MM.1S (cell line): ENCODE measurements at regions not wholly inside any gene's neighbourhood (a gene's known extent, or its start where the extent isn't known, plus 50 kb on each side); places are given as distances from the start of the nearest gene placed in this dataset.

Source experiments
- DNase-seq: peaks from one replicate; pipeline ENCODE4 v3.0.0-alpha.2; 2015
- H2AFZ ChIP-seq: fragments of 300-600 bp; sonication (generic); 2 replicates; pipeline ENCODE4 v1.6.0; 2016; ENCODE audit warnings: antibody characterized with exemption, low read length
- H3F3A ChIP-seq: fragments of 300-600 bp; sonication (generic); 2 replicates; pipeline ENCODE4 v1.6.1; 2016; ENCODE audit warnings: mild to moderate bottlenecking, antibody characterized with exemption, low read length, moderate library complexity, mixed read lengths; ENCODE audit not compliant: insufficient read depth
- H3K27ac ChIP-seq: fragments of 300-600 bp; sonication (generic); 2 replicates; pipeline ENCODE4 v1.5.1; 2016; ENCODE audit warnings: mild to moderate bottlenecking, low read length
- H3K27me3 ChIP-seq: fragments of 300-600 bp; sonication (generic); replicated peaks from 2 replicates; pipeline ENCODE4 v1.6.0; 2016; ENCODE audit warnings: low read length; ENCODE audit not compliant: insufficient read depth
- H3K36me3 ChIP-seq: fragments of 300-600 bp; sonication (generic); replicated peaks from 2 replicates; pipeline ENCODE4 v1.6.1; 2016; ENCODE audit warnings: mild to moderate bottlenecking, low read length, mixed read lengths; ENCODE audit not compliant: insufficient read depth
- H3K4me1 ChIP-seq: fragments of 300-600 bp; sonication (generic); 2 replicates; pipeline ENCODE4 v1.6.1; 2016; ENCODE audit warnings: low read length, mixed read lengths
- H3K4me2 ChIP-seq: fragments of 300-600 bp; sonication (generic); 2 replicates; pipeline ENCODE4 v1.6.0; 2016; ENCODE audit warnings: low read depth, low read length
- H3K4me3 ChIP-seq: fragments of 300-600 bp; sonication (generic); 2 replicates; pipeline ENCODE4 v1.5.1; 2016; ENCODE audit warnings: low read length, mixed read lengths
- H3K79me2 ChIP-seq: fragments of 300-600 bp; sonication (generic); 2 replicates; pipeline ENCODE4 v1.6.1; 2016; ENCODE audit warnings: mixed run types, low read length, mixed read lengths
- H3K9ac ChIP-seq: fragments of 300-600 bp; sonication (generic); 2 replicates; pipeline ENCODE4 v1.6.1; 2016; ENCODE audit warnings: low read length, mixed read lengths
- H3K9me2 ChIP-seq: fragments of 300-600 bp; sonication (generic); replicated peaks from 2 replicates; pipeline ENCODE4 v1.6.1; 2016; ENCODE audit warnings: mild to moderate bottlenecking, low read length, mixed read lengths; ENCODE audit not compliant: insufficient read depth
- H3K9me3 ChIP-seq: fragments of 300-600 bp; sonication (generic); replicated peaks from 2 replicates; pipeline ENCODE4 v1.6.1; 2016; ENCODE audit warnings: mild to moderate bottlenecking, low read length, mixed read lengths; ENCODE audit not compliant: insufficient read depth
- H4K20me1 ChIP-seq: fragments of 300-600 bp; sonication (generic); 2 replicates; pipeline ENCODE4 v1.6.1; 2016; ENCODE audit warnings: mild to moderate bottlenecking, low read length, moderate library complexity, mixed read lengths; ENCODE audit not compliant: insufficient read depth
- EZH2 ChIP-seq: fragments of 300-600 bp; sonication (generic); optimal IDR thresholded peaks from 2 replicates; pipeline ENCODE3; 2017; ENCODE audit warnings: low read depth, mild to moderate bottlenecking, antibody characterized with exemption, low read length, mixed read lengths
- EZH2phosphoT487 ChIP-seq: fragments of 300-600 bp; sonication (generic); IDR thresholded peaks from 2 replicates; pipeline ENCODE4 v1.6.1; 2018; ENCODE audit warnings: antibody characterized with exemption, low read length
- TF ChIP-seq, protein P1 (sequence below): fragments of 300-600 bp; sonication (generic); IDR thresholded peaks from 2 replicates; pipeline ENCODE4 v1.5.1; 2016; ENCODE audit warnings: antibody characterized with exemption, low read length, mixed read lengths

DNA sequence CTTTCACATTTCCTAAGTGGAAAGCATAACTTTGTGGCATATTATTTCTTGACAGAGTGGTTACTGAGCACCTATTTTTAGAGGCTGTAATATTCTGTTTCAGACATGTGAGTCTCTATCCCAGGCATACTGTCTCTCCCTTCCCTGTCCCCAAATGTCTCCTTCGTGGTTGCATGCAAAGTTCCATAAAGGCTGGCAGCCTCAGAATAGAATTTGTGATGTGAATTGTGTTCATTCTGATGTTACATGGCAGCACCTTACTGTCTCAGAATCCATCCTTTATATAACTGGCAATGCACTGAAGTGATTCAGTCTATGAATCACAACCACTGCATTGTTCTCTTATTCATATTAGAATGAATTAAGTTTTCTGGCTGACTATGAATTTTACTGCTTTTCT is 89.0 kb upstream of the SLC7A1 start:
- H4K20me1 ChIP-seq: no peaks in the 10 kb centered on the region
- H3K27me3 ChIP-seq: no peaks in the 10 kb centered on the region
- no peak overlapping the region for H3K9ac ChIP-seq
- no peak overlapping the region for H3K4me3 ChIP-seq
- no peaks in the 10 kb centered on the region for H3F3A ChIP-seq
- H2AFZ ChIP-seq: no peak overlapping the region
- no peaks in the 10 kb centered on the region for H3K9me2 ChIP-seq
- H3K4me2 ChIP-seq: no peak overlapping the region
- 0 out of 2 replicates have a peak, but pooled peaks cover 1% of the 10 kb centered on the region for H3K4me1 ChIP-seq
- TF ChIP-seq EZH2phosphoT487 (no peak), EZH2 (no peak)
- TF ChIP-seq, protein P1, sequence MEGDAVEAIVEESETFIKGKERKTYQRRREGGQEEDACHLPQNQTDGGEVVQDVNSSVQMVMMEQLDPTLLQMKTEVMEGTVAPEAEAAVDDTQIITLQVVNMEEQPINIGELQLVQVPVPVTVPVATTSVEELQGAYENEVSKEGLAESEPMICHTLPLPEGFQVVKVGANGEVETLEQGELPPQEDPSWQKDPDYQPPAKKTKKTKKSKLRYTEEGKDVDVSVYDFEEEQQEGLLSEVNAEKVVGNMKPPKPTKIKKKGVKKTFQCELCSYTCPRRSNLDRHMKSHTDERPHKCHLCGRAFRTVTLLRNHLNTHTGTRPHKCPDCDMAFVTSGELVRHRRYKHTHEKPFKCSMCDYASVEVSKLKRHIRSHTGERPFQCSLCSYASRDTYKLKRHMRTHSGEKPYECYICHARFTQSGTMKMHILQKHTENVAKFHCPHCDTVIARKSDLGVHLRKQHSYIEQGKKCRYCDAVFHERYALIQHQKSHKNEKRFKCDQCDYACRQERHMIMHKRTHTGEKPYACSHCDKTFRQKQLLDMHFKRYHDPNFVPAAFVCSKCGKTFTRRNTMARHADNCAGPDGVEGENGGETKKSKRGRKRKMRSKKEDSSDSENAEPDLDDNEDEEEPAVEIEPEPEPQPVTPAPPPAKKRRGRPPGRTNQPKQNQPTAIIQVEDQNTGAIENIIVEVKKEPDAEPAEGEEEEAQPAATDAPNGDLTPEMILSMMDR: no peak
- no peak for DNase-seq
- no peaks in the 10 kb centered on the region for H3K9me3 ChIP-seq
- no peaks in the 10 kb centered on the region for H3K36me3 ChIP-seq
- no peaks in the 10 kb centered on the region for H3K79me2 ChIP-seq
- no peak overlapping the region for H3K27ac ChIP-seq

DNA sequence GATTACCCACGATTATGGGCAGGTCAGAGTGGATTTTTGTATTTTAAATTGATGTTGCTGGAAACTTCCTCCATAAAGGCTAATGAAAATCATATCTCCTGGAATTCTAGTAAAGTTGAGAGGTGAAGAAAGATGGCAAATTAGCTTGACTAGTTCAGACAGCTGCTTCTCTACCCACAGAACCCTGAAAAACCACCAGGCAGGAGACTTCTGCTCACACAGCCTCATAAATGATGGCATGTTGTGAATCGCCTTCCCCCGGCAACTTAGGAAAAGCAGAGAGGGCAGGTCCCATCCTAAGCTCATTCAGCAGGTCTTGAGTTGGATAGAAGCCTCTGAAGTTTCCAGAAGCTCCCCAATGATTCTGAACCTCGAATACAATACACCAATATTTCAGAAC is 87.6 kb upstream of the SLC7A1 start:
- H3K36me3 ChIP-seq: no peaks in the 10 kb centered on the region
- H3K4me3 ChIP-seq: no peak overlapping the region
- H3K9ac ChIP-seq: no peak overlapping the region
- no peaks in the 10 kb centered on the region for H3K27me3 ChIP-seq
- H3K4me1 ChIP-seq: no peaks in the 10 kb centered on the region
- DNase-seq: no peak
- H3K9me2 ChIP-seq: no peaks in the 10 kb centered on the region
- H3K27ac ChIP-seq: no peak overlapping the region
- no peak overlapping the region for H3K4me2 ChIP-seq
- H4K20me1 ChIP-seq: no peaks in the 10 kb centered on the region
- no peak overlapping the region for H2AFZ ChIP-seq
- no peaks in the 10 kb centered on the region for H3K79me2 ChIP-seq
- no peaks in the 10 kb centered on the region for H3K9me3 ChIP-seq
- TF ChIP-seq, protein P1: no peak
- no peak for TF ChIP-seq EZH2
- no peak for TF ChIP-seq EZH2phosphoT487
- H3F3A ChIP-seq: no peaks in the 10 kb centered on the region

DNA sequence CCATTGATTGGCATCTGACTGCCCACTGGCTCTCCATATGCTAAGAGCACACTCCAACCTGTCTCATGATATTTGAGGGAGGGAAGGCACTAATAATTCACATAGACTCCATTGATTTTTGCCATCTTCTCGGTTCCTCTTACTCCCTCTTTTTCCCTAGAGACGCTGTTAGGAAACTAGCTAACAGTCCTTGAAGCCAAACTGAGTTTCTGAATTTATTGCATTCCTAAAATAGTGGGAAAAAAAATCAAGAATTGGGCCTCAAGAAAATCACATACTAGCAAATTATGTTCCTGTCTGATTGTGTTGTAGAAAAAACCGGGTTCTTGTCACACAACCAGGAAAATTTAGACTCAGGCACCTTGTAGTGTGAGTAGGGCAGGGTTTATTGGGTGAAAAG is 86.4 kb upstream of the SLC7A1 start:
- Histone ChIP-seq H3K27me3 (no peaks in the 10 kb centered on the region), H3K9me2 (no peaks in the 10 kb centered on the region), H2AFZ (no peak overlapping the region), H3K36me3 (no peaks in the 10 kb centered on the region), H3K27ac (no peak overlapping the region), H3K79me2 (no peaks in the 10 kb centered on the region), H3K9me3 (no peaks in the 10 kb centered on the region), H3K4me2 (no peak overlapping the region), H3K9ac (no peak overlapping the region), H3F3A (no peaks in the 10 kb centered on the region), H4K20me1 (no peaks in the 10 kb centered on the region), H3K4me1 (no peaks in the 10 kb centered on the region), H3K4me3 (no peak overlapping the region)
- DNase-seq: no peak
- TF ChIP-seq, protein P1: no peak
- TF ChIP-seq EZH2phosphoT487: no peak
- no peak for TF ChIP-seq EZH2
